Glutamatergic neuron (in vitro differentiated cells): ENCODE measurements at regions not wholly inside any gene's neighbourhood (a gene's known extent, or its start where the extent isn't known, plus 50 kb on each side); places are given as distances from the start of the nearest gene placed in this dataset.

Experiments used
- DNase-seq: peaks from one replicate; pipeline ENCODE4 v3.0.0; 2022
- H3K27ac Mint-ChIP-seq: one replicate; pipeline ENCODE4 v1.8.0; 2020; ENCODE audit warnings: mild to moderate bottlenecking, mixed read lengths, inconsistent platforms; ENCODE audit not compliant: unreplicated experiment
- H3K27me3 Mint-ChIP-seq: one replicate; pipeline ENCODE4 v1.8.0; 2020; ENCODE audit warnings: mild to moderate bottlenecking, moderate library complexity, mixed read lengths, inconsistent platforms; ENCODE audit not compliant: unreplicated experiment
- H3K36me3 Mint-ChIP-seq: one replicate; pipeline ENCODE4 v1.8.0; 2020; ENCODE audit warnings: mild to moderate bottlenecking, mixed read lengths, inconsistent platforms; ENCODE audit not compliant: unreplicated experiment
- H3K4me1 Mint-ChIP-seq: one replicate; pipeline ENCODE4 v1.8.0; 2020; ENCODE audit warnings: mild to moderate bottlenecking, low read depth, mixed read lengths, inconsistent platforms; ENCODE audit not compliant: unreplicated experiment
- H3K4me3 Mint-ChIP-seq: one replicate; pipeline ENCODE4 v1.8.0; 2020; ENCODE audit warnings: mild to moderate bottlenecking, mixed read lengths, inconsistent platforms; ENCODE audit not compliant: unreplicated experiment
- H3K9me3 Mint-ChIP-seq: one replicate; pipeline ENCODE4 v1.8.0; 2020; ENCODE audit warnings: mild to moderate bottlenecking, moderate library complexity, mixed read lengths, inconsistent platforms; ENCODE audit not compliant: unreplicated experiment
- CTCF ChIP-seq: fragments of 200-600 bp; sonication (generic); IDR thresholded peaks from one replicate; pipeline ENCODE4 v1.5.0; 2021; ENCODE audit not compliant: partially characterized antibody, unreplicated experiment

- DNase-seq = no peak
- no peak for TF ChIP-seq CTCF
- no peak overlapping the region for H3K4me3 Mint-ChIP-seq
- peaks cover 7% of the 10 kb centered on the region for H3K36me3 Mint-ChIP-seq
- H3K27ac Mint-ChIP-seq = no peak overlapping the region
- H3K27me3 Mint-ChIP-seq = no peaks in the 10 kb centered on the region
- H3K9me3 Mint-ChIP-seq = peaks cover 2% of the 10 kb centered on the region
- no peaks in the 10 kb centered on the region for H3K4me1 Mint-ChIP-seq
Observed at GRCh38 chr20:4635781-4636180, 50.5 kb upstream of the PRNP start.

- TF ChIP-seq CTCF = no peak
Observed at GRCh38 chr20:4635342-4635741, 50.9 kb upstream of the PRNP start.

GRCh38 chr20:4633780-4634179 is 52.5 kb upstream of the PRNP start:
- H3K36me3 Mint-ChIP-seq = peaks cover 7% of the 10 kb centered on the region

More at GRCh38 chr20:4635342-4635741, 50.9 kb upstream of the PRNP start:
- Mint-ChIP-seq H3K4me3 (no peak overlapping the region), H3K27ac (no peak overlapping the region), H3K4me1 (no peaks in the 10 kb centered on the region), H3K27me3 (no peaks in the 10 kb centered on the region), H3K9me3 (no peaks in the 10 kb centered on the region), H3K36me3 (peaks cover 7% of the 10 kb centered on the region)
- no peak for DNase-seq

GRCh38 chr20:4633379-4633778 is 52.9 kb upstream of the PRNP start:
- Mint-ChIP-seq H3K9me3 (no peaks in the 10 kb centered on the region), H3K4me1 (no peaks in the 10 kb centered on the region), H3K27me3 (no peaks in the 10 kb centered on the region), H3K36me3 (peaks cover 7% of the 10 kb centered on the region), H3K4me3 (no peak overlapping the region), H3K27ac (no peak overlapping the region)
- TF ChIP-seq CTCF = no peak
- no peak for DNase-seq

More at GRCh38 chr20:4633780-4634179, 52.5 kb upstream of the PRNP start:
- Mint-ChIP-seq H3K4me3 (no peak overlapping the region), H3K27me3 (no peaks in the 10 kb centered on the region), H3K27ac (no peak overlapping the region), H3K9me3 (no peaks in the 10 kb centered on the region), H3K4me1 (no peaks in the 10 kb centered on the region)
- TF ChIP-seq CTCF = no peak
- DNase-seq = no peak

GRCh38 chr20:4632876-4633275 is 53.4 kb upstream of the PRNP start:
- DNase-seq = no peak
- no peak for TF ChIP-seq CTCF
- Mint-ChIP-seq H3K4me1 (no peaks in the 10 kb centered on the region), H3K36me3 (peaks cover 7% of the 10 kb centered on the region), H3K4me3 (no peak overlapping the region), H3K27me3 (peaks cover 1% of the 10 kb centered on the region), H3K27ac (no peak overlapping the region), H3K9me3 (peaks cover 1% of the 10 kb centered on the region)
